ENCODE measurements at regions not wholly inside any gene's neighbourhood (a gene's known extent, or its start where the extent isn't known, plus 50 kb on each side); places are given as distances from the start of the nearest gene placed in this dataset.

DNA sequence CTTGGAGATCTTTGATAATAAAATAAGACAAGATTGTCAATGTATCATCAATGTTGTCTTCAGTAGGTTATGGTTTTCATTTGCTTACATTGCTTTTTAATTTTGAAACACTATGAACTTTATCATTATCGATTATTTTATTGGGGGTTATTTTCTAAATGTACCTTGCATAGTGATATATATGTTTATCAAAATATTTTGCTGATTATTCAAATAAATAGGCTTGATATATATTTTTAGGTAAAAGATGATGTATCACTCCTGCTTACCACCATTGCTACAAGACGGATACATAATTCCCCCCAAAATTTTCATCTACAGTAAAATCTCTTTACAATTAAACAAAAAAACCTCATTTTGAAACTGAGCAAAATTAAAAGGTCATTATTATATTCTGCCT, 293.8 kb downstream of the SUCLG1 start:
- H3K4me2 ChIP-seq (ENCODE audit: low read length) = no peak overlapping the region
- no peaks in the 10 kb centered on the region for H3K27me3 ChIP-seq (ENCODE audit: control insufficient read depth, low read length)
- no peak overlapping the region for H3K27ac ChIP-seq (ENCODE audit: low read depth, low read length)
- H3K9me2 ChIP-seq (replicated peaks; ENCODE audit: control insufficient read depth, low read length) = no peaks in the 10 kb centered on the region
- no peak for TF ChIP-seq EZH2phosphoT487 (IDR thresholded peaks at IDR 0.05; ENCODE audit: borderline replicate concordance, low read length)
- TF ChIP-seq, protein P1, sequence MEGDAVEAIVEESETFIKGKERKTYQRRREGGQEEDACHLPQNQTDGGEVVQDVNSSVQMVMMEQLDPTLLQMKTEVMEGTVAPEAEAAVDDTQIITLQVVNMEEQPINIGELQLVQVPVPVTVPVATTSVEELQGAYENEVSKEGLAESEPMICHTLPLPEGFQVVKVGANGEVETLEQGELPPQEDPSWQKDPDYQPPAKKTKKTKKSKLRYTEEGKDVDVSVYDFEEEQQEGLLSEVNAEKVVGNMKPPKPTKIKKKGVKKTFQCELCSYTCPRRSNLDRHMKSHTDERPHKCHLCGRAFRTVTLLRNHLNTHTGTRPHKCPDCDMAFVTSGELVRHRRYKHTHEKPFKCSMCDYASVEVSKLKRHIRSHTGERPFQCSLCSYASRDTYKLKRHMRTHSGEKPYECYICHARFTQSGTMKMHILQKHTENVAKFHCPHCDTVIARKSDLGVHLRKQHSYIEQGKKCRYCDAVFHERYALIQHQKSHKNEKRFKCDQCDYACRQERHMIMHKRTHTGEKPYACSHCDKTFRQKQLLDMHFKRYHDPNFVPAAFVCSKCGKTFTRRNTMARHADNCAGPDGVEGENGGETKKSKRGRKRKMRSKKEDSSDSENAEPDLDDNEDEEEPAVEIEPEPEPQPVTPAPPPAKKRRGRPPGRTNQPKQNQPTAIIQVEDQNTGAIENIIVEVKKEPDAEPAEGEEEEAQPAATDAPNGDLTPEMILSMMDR (IDR thresholded peaks at IDR 0.05; ENCODE audit: low read depth, low read length, poor library complexity, severe bottlenecking) = no peak
- H3K4me3 ChIP-seq (ENCODE audit: low read length) = no peak overlapping the region
- no peaks in the 10 kb centered on the region for H3K79me2 ChIP-seq (ENCODE audit: control insufficient read depth, low read length)
- H3K36me3 ChIP-seq (ENCODE audit: control insufficient read depth, low read length) = no peaks in the 10 kb centered on the region
- H4K20me1 ChIP-seq (ENCODE audit: control insufficient read depth, insufficient read depth, low read depth, low read length) = no peaks in the 10 kb centered on the region
- H3K4me1 ChIP-seq (ENCODE audit: control insufficient read depth, low read length) = no peaks in the 10 kb centered on the region
- no peaks in the 10 kb centered on the region for H3F3A ChIP-seq (ENCODE audit: control insufficient read depth, insufficient read depth)
- no peaks in the 10 kb centered on the region for H3K9me3 ChIP-seq (ENCODE audit: control insufficient read depth, insufficient read depth, low read length)

DNA sequence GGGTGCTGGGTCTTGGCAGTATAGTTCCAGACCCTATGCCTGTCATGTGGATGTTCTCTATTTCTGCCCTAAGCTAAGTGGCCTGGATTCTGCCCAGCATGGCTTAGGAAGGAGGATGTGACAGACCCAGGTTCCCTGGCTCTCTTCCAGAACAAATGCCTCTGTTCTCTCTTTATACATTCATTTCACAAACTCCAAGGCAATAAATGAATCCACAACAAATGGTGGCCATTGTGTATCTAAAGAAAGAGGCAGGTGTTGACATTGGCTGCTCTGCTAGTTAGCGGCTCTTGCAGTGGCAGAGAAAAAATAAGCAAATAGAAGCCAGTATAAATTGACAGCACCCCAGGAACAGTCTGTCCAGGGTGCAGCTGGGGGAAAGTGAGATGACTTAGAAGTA, 298.6 kb downstream of the SUCLG1 start:
- TF ChIP-seq, protein P1 (IDR thresholded peaks at IDR 0.05; ENCODE audit: low read depth, low read length, poor library complexity, severe bottlenecking) = no peak
- no peak for TF ChIP-seq EZH2phosphoT487 (IDR thresholded peaks at IDR 0.05; ENCODE audit: borderline replicate concordance, low read length)
- no peaks in the 10 kb centered on the region for H4K20me1 ChIP-seq (ENCODE audit: control insufficient read depth, insufficient read depth, low read depth, low read length)
- no peaks in the 10 kb centered on the region for H3K79me2 ChIP-seq (ENCODE audit: control insufficient read depth, low read length)
- no peaks in the 10 kb centered on the region for H3K4me1 ChIP-seq (ENCODE audit: control insufficient read depth, low read length)
- H3K4me3 ChIP-seq (ENCODE audit: low read length) = no peak overlapping the region
- H3K9me3 ChIP-seq (ENCODE audit: control insufficient read depth, insufficient read depth, low read length) = no peaks in the 10 kb centered on the region
- no peak overlapping the region for H3K4me2 ChIP-seq (ENCODE audit: low read length)
- no peaks in the 10 kb centered on the region for H3K9me2 ChIP-seq (replicated peaks; ENCODE audit: control insufficient read depth, low read length)
- no peak overlapping the region for H3K27ac ChIP-seq (ENCODE audit: low read depth, low read length)
- H3F3A ChIP-seq (ENCODE audit: control insufficient read depth, insufficient read depth) = no peaks in the 10 kb centered on the region
- H3K27me3 ChIP-seq (ENCODE audit: control insufficient read depth, low read length) = no peaks in the 10 kb centered on the region
- no peaks in the 10 kb centered on the region for H3K36me3 ChIP-seq (ENCODE audit: control insufficient read depth, low read length)

DNA sequence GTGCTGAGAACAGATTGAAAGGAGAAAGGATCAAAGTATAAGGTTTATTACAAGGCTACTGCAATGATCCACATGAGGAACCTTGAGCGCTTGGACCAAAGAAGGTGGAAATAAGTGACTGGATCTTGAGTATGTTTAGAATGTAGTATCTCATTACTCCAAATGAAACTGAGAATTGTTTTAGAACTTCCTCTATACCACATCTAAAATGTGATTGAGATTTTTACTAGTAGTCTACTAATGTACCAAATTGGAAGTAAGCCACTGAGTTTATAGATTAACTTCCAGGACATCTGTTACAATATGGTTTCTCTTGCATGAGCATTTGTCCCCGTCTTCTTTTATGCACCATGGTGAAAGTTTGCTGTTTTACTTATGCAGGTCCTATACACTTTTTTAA, 300.5 kb downstream of the SUCLG1 start:
- Histone ChIP-seq H3F3A (ENCODE audit: control insufficient read depth, insufficient read depth) (no peaks in the 10 kb centered on the region), H3K4me1 (ENCODE audit: control insufficient read depth, low read length) (no peaks in the 10 kb centered on the region), H3K27ac (ENCODE audit: low read depth, low read length) (no peak overlapping the region), H3K27me3 (ENCODE audit: control insufficient read depth, low read length) (no peaks in the 10 kb centered on the region), H3K4me2 (ENCODE audit: low read length) (no peak overlapping the region), H3K36me3 (ENCODE audit: control insufficient read depth, low read length) (no peaks in the 10 kb centered on the region), H4K20me1 (ENCODE audit: control insufficient read depth, insufficient read depth, low read depth, low read length) (no peaks in the 10 kb centered on the region), H3K79me2 (ENCODE audit: control insufficient read depth, low read length) (no peaks in the 10 kb centered on the region), H3K9me2 (replicated peaks; ENCODE audit: control insufficient read depth, low read length) (no peaks in the 10 kb centered on the region), H3K9me3 (ENCODE audit: control insufficient read depth, insufficient read depth, low read length) (no peaks in the 10 kb centered on the region), H3K4me3 (ENCODE audit: low read length) (no peak overlapping the region)
- TF ChIP-seq EZH2phosphoT487 (IDR thresholded peaks at IDR 0.05; ENCODE audit: borderline replicate concordance, low read length) = no peak
- TF ChIP-seq, protein P1 (IDR thresholded peaks at IDR 0.05; ENCODE audit: low read depth, low read length, poor library complexity, severe bottlenecking) = no peak

DNA sequence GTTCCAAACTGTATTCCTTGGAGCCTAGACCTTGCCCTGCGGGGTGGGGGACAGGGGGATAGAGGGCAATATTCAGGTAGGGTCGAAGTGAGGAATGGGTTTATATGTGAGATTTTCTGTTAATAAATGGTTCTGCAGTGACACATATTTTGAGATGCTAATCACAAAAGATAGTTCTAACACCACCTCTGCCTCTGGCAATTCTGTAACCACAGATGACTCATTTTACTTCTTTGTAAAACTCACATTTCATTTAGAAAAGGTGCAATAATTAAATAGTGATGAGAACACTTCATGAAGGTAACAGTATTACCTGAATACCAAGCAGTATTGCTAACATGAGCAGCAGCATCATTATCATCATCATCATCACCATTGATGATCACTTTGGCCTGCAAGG, 306.6 kb downstream of the SUCLG1 start:
- H3K79me2 ChIP-seq (ENCODE audit: control insufficient read depth, low read length) = no peaks in the 10 kb centered on the region
- no peaks in the 10 kb centered on the region for H3K9me2 ChIP-seq (replicated peaks; ENCODE audit: control insufficient read depth, low read length)
- H3K36me3 ChIP-seq (ENCODE audit: control insufficient read depth, low read length) = no peaks in the 10 kb centered on the region
- H3K4me2 ChIP-seq (ENCODE audit: low read length) = no peak overlapping the region
- H3K9me3 ChIP-seq (ENCODE audit: control insufficient read depth, insufficient read depth, low read length) = no peaks in the 10 kb centered on the region
- TF ChIP-seq, protein P1 (IDR thresholded peaks at IDR 0.05; ENCODE audit: low read depth, low read length, poor library complexity, severe bottlenecking) = no peak
- no peak for TF ChIP-seq EZH2phosphoT487 (IDR thresholded peaks at IDR 0.05; ENCODE audit: borderline replicate concordance, low read length)
- H3K27ac ChIP-seq (ENCODE audit: low read depth, low read length) = no peak overlapping the region
- no peaks in the 10 kb centered on the region for H3K27me3 ChIP-seq (ENCODE audit: control insufficient read depth, low read length)
- H3K4me1 ChIP-seq (ENCODE audit: control insufficient read depth, low read length) = no peaks in the 10 kb centered on the region
- no peak overlapping the region for H3K4me3 ChIP-seq (ENCODE audit: low read length)
- no peaks in the 10 kb centered on the region for H4K20me1 ChIP-seq (ENCODE audit: control insufficient read depth, insufficient read depth, low read depth, low read length)
- no peaks in the 10 kb centered on the region for H3F3A ChIP-seq (ENCODE audit: control insufficient read depth, insufficient read depth)

All from DOHH2 (cell line).